ENCODE measurements at regions not wholly inside any gene's neighbourhood (a gene's known extent, or its start where the extent isn't known, plus 50 kb on each side); places are given as distances from the start of the nearest gene placed in this dataset.

DNA sequence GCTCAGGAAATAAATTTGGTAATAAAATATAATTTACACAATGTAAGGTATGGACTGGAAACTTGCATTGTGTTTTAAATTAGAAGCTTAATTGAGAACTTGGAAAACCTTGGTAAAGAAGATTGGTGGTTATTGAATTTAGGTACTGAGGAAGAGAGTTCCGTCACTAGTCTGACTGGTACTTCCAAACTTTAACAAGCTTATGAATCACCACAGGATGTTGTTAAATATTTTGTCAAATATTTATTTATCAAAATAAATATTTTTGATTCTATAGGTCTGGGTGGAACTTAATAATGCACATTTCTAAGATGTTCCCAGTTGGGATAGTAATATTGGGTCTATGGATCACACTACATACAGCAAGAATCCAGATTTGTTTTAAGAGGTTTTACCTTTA, 992.2 kb downstream of the ARAP2 start:
- no CpG with 5 or more reads among the region's 1 CpG for WGBS (ENCODE audit: insufficient coverage)
- no peak for TF ChIP-seq CTCF (IDR thresholded peaks at IDR 0.05)
- H3K9me3 Mint-ChIP-seq: peaks cover 0 to 1% (median 0%) of the 10 kb centered on the region in 7 donors

GRCh38 chr4:35252866-35253265, 991.4 kb downstream of the ARAP2 start:
- intact Hi-C loops (cut with micrococcal nuclease): no loop called here
- Histone ChIP-seq H3K36me3 (replicated peaks in 1 of 2; ENCODE audit: control insufficient read depth in 1 of 2, insufficient read depth in 2 of 2, low read length in 2 of 2) (no peaks in the 10 kb centered on the region), H3K9me3 (replicated peaks in 1 of 2; ENCODE audit: control insufficient read depth in 1 of 2, insufficient read depth in 1 of 2, low read length in 2 of 2) (no peaks in the 10 kb centered on the region), H3K4me2 (replicated peaks; ENCODE audit: extremely low read depth, low read length, poor library complexity, severe bottlenecking) (no peak overlapping the region), H3K4me1 (ENCODE audit: control insufficient read depth in 1 of 2, insufficient read depth in 2 of 2, low read length in 2 of 2) (no peaks in the 10 kb centered on the region), H3K9ac (ENCODE audit: insufficient read depth, low read length, poor library complexity, severe bottlenecking) (no peak overlapping the region), H3K27ac (ENCODE audit: low read depth in 1 of 2, low read length in 2 of 2) (no peak overlapping the region), H3K79me2 (ENCODE audit: insufficient read depth, low read length) (no peaks in the 10 kb centered on the region), H3K27me3 (ENCODE audit: control insufficient read depth in 2 of 2, insufficient read depth in 2 of 2, low read length in 2 of 2) (no peaks in the 10 kb centered on the region), H4K20me1 (ENCODE audit: insufficient read depth, low read length) (no peaks in the 10 kb centered on the region), H3K4me3 (replicated peaks in 1 of 3; ENCODE audit: low read depth in 2 of 3, low read length in 3 of 3) (no peak overlapping the region), H2AFZ (ENCODE audit: insufficient read depth, low read depth, low read length, poor library complexity, severe bottlenecking) (no peak overlapping the region)
- Mint-ChIP-seq H3K4me3 (no peak overlapping the region), H3K36me3 (no peaks in the 10 kb centered on the region), H3K9me3 (peaks cover 0 to 3% (median 0%) of the 10 kb centered on the region in 7 donors), H3K27ac (no peak overlapping the region), H3K27me3 (ENCODE audit: low read depth in 3 of 3) (peaks cover 0 to 2% (median 0%) of the 10 kb centered on the region in 3 donors), H3K4me1 (no peaks in the 10 kb centered on the region)
- no peak for DNase-seq
- no peak for TF ChIP-seq CTCF (IDR thresholded peaks at IDR 0.05)
- WGBS (ENCODE audit: insufficient coverage): no CpG with 5 or more reads among the region's 3 CpGs

More for the DNA sequence above, 992.2 kb downstream of the ARAP2 start:
- H3K4me3 Mint-ChIP-seq: no peak overlapping the region
- H2AFZ ChIP-seq (ENCODE audit: insufficient read depth, low read depth, low read length, poor library complexity, severe bottlenecking): no peak overlapping the region
- H3K4me1 ChIP-seq (ENCODE audit: control insufficient read depth in 1 of 2, insufficient read depth in 2 of 2, low read length in 2 of 2): no peaks in the 10 kb centered on the region
- no peaks in the 10 kb centered on the region for H3K79me2 ChIP-seq (ENCODE audit: insufficient read depth, low read length)
- H3K27ac ChIP-seq (ENCODE audit: low read depth in 1 of 2, low read length in 2 of 2): no peak overlapping the region
- peaks cover 0 to 2% (median 0%) of the 10 kb centered on the region in 3 donors for H3K27me3 Mint-ChIP-seq (ENCODE audit: low read depth in 3 of 3)
- H3K9me3 ChIP-seq (replicated peaks in 1 of 2; ENCODE audit: control insufficient read depth in 1 of 2, insufficient read depth in 1 of 2, low read length in 2 of 2): no peaks in the 10 kb centered on the region
- H3K4me1 Mint-ChIP-seq: no peaks in the 10 kb centered on the region
- intact Hi-C loops (cut with micrococcal nuclease): no loop called here
- no peak for DNase-seq
- H3K27me3 ChIP-seq (ENCODE audit: control insufficient read depth in 2 of 2, insufficient read depth in 2 of 2, low read length in 2 of 2): no peaks in the 10 kb centered on the region
- no peaks in the 10 kb centered on the region for H3K36me3 ChIP-seq (replicated peaks in 1 of 2; ENCODE audit: control insufficient read depth in 1 of 2, insufficient read depth in 2 of 2, low read length in 2 of 2)
- no peaks in the 10 kb centered on the region for H3K36me3 Mint-ChIP-seq
- H3K27ac Mint-ChIP-seq: no peak overlapping the region
- no peak overlapping the region for H3K9ac ChIP-seq (ENCODE audit: insufficient read depth, low read length, poor library complexity, severe bottlenecking)
- no peaks in the 10 kb centered on the region for H4K20me1 ChIP-seq (ENCODE audit: insufficient read depth, low read length)
- no peak overlapping the region for H3K4me3 ChIP-seq (replicated peaks in 1 of 3; ENCODE audit: low read depth in 2 of 3, low read length in 3 of 3)
- H3K4me2 ChIP-seq (replicated peaks; ENCODE audit: extremely low read depth, low read length, poor library complexity, severe bottlenecking): no peak overlapping the region
